ENCODE measurements at regions not wholly inside any gene's neighbourhood (a gene's known extent, or its start where the extent isn't known, plus 50 kb on each side); places are given as distances from the start of the nearest gene placed in this dataset.

- H3K14ac ChIP-seq (ENCODE audit: low read length in 2 of 2): no peak overlapping the region
- no peak overlapping the region for H4K8ac ChIP-seq (ENCODE audit: low read length)
- H3K4me1 ChIP-seq (ENCODE audit: control insufficient read depth, insufficient read depth, low read depth, low read length): no peaks in the 10 kb centered on the region
- H3K23ac ChIP-seq (ENCODE audit: low read length in 2 of 2): no peak overlapping the region
- H3K4ac ChIP-seq (ENCODE audit: low read depth in 1 of 2, low read length in 2 of 2): no peak overlapping the region
- no peak overlapping the region for H3K9ac ChIP-seq (ENCODE audit: low read length)
- H2AFZ ChIP-seq (ENCODE audit: low read depth, low read length): no peak overlapping the region
- no peak overlapping the region for H2BK12ac ChIP-seq (ENCODE audit: low read length in 2 of 2)
- H3K36me3 ChIP-seq (ENCODE audit: control insufficient read depth in 1 of 2, insufficient read depth in 2 of 2, low read depth in 1 of 2, low read length in 2 of 2): no peaks in the 10 kb centered on the region
- H4K91ac ChIP-seq (ENCODE audit: low read length): no peak overlapping the region
- H2BK15ac ChIP-seq (ENCODE audit: low read depth, poor library complexity, severe bottlenecking): no peak overlapping the region
- no peak overlapping the region for H2BK5ac ChIP-seq (ENCODE audit: low read depth, low read length, poor library complexity, severe bottlenecking)
- WGBS: no CpG with 5 or more reads among the region's 2 CpGs
- H3K9me3 ChIP-seq (ENCODE audit: control insufficient read depth, low read length): peaks cover 14% of the 10 kb centered on the region
- H3K18ac ChIP-seq (ENCODE audit: low read depth in 1 of 2, low read length in 2 of 2): no peak overlapping the region
- no peak overlapping the region for H3K27ac ChIP-seq (ENCODE audit: low read length, poor library complexity, severe bottlenecking)
- no peak for DNase-seq
- H2AK5ac ChIP-seq (ENCODE audit: low read length, severe bottlenecking): no peak overlapping the region
- H3K4me2 ChIP-seq (ENCODE audit: low read length, poor library complexity, severe bottlenecking): no peak overlapping the region
- H3K4me3 ChIP-seq (ENCODE audit: insufficient read depth in 1 of 2, low read depth in 1 of 2, low read length in 2 of 2): no peak overlapping the region
- no peaks in the 10 kb centered on the region for H3K79me1 ChIP-seq (replicated peaks; ENCODE audit: low read length, poor library complexity, severe bottlenecking)
- no peaks in the 10 kb centered on the region for H3K27me3 ChIP-seq (ENCODE audit: control insufficient read depth in 1 of 2, insufficient read depth in 1 of 2, low read length in 2 of 2)
- H2BK120ac ChIP-seq (ENCODE audit: low read depth, low read length): no peak overlapping the region
These were observed 376.2 kb upstream of the TOM1L1 start for GRCh38 chr17:54524501-54524900.

- H2AK5ac ChIP-seq (ENCODE audit: low read length, severe bottlenecking): no peak overlapping the region
- peaks cover 5% of the 10 kb centered on the region for H3K9me3 ChIP-seq (ENCODE audit: control insufficient read depth, low read length)
- no peak overlapping the region for H3K9ac ChIP-seq (ENCODE audit: low read length)
- no peak overlapping the region for H2BK12ac ChIP-seq (ENCODE audit: low read length in 2 of 2)
- no peak overlapping the region for H3K18ac ChIP-seq (ENCODE audit: low read depth in 1 of 2, low read length in 2 of 2)
- H3K23ac ChIP-seq (ENCODE audit: low read length in 2 of 2): no peak overlapping the region
- no peaks in the 10 kb centered on the region for H3K4me1 ChIP-seq (ENCODE audit: control insufficient read depth, insufficient read depth, low read depth, low read length)
- H2BK5ac ChIP-seq (ENCODE audit: low read depth, low read length, poor library complexity, severe bottlenecking): no peak overlapping the region
- H3K4ac ChIP-seq (ENCODE audit: low read depth in 1 of 2, low read length in 2 of 2): no peak overlapping the region
- no peak overlapping the region for H3K4me2 ChIP-seq (ENCODE audit: low read length, poor library complexity, severe bottlenecking)
- no peak overlapping the region for H2BK15ac ChIP-seq (ENCODE audit: low read depth, poor library complexity, severe bottlenecking)
- H2AFZ ChIP-seq (ENCODE audit: low read depth, low read length): no peak overlapping the region
- no peak overlapping the region for H4K8ac ChIP-seq (ENCODE audit: low read length)
- no peak overlapping the region for H3K4me3 ChIP-seq (ENCODE audit: insufficient read depth in 1 of 2, low read depth in 1 of 2, low read length in 2 of 2)
- H3K36me3 ChIP-seq (ENCODE audit: control insufficient read depth in 1 of 2, insufficient read depth in 2 of 2, low read depth in 1 of 2, low read length in 2 of 2): no peaks in the 10 kb centered on the region
- no peak for DNase-seq
- H3K14ac ChIP-seq (ENCODE audit: low read length in 2 of 2): no peak overlapping the region
- H3K27me3 ChIP-seq (ENCODE audit: control insufficient read depth in 1 of 2, insufficient read depth in 1 of 2, low read length in 2 of 2): no peaks in the 10 kb centered on the region
- H2BK120ac ChIP-seq (ENCODE audit: low read depth, low read length): no peak overlapping the region
- H3K79me1 ChIP-seq (replicated peaks; ENCODE audit: low read length, poor library complexity, severe bottlenecking): no peaks in the 10 kb centered on the region
- WGBS: 33% methylated on average over 2 of the region's 2 CpGs
- no peak overlapping the region for H3K27ac ChIP-seq (ENCODE audit: low read length, poor library complexity, severe bottlenecking)
- H4K91ac ChIP-seq (ENCODE audit: low read length): no peak overlapping the region
These were observed 372.7 kb upstream of the TOM1L1 start for GRCh38 chr17:54527941-54528340.

- WGBS: 71% methylated on average over 3 of the region's 3 CpGs
- Histone ChIP-seq H3K18ac (ENCODE audit: low read depth in 1 of 2, low read length in 2 of 2) (no peak overlapping the region), H3K9me3 (ENCODE audit: control insufficient read depth, low read length) (no peaks in the 10 kb centered on the region), H2AK5ac (ENCODE audit: low read length, severe bottlenecking) (no peak overlapping the region), H2BK15ac (ENCODE audit: low read depth, poor library complexity, severe bottlenecking) (no peak overlapping the region), H3K27ac (ENCODE audit: low read length, poor library complexity, severe bottlenecking) (no peak overlapping the region), H2AFZ (ENCODE audit: low read depth, low read length) (no peak overlapping the region), H3K23ac (ENCODE audit: low read length in 2 of 2) (no peak overlapping the region), H3K4me3 (ENCODE audit: insufficient read depth in 1 of 2, low read depth in 1 of 2, low read length in 2 of 2) (no peak overlapping the region), H3K4me2 (ENCODE audit: low read length, poor library complexity, severe bottlenecking) (no peak overlapping the region), H2BK12ac (ENCODE audit: low read length in 2 of 2) (no peak overlapping the region), H2BK5ac (ENCODE audit: low read depth, low read length, poor library complexity, severe bottlenecking) (no peak overlapping the region), H3K4me1 (ENCODE audit: control insufficient read depth, insufficient read depth, low read depth, low read length) (no peaks in the 10 kb centered on the region), H3K4ac (ENCODE audit: low read depth in 1 of 2, low read length in 2 of 2) (no peak overlapping the region), H3K14ac (ENCODE audit: low read length in 2 of 2) (no peak overlapping the region), H4K8ac (ENCODE audit: low read length) (no peak overlapping the region), H4K91ac (ENCODE audit: low read length) (no peak overlapping the region), H3K36me3 (ENCODE audit: control insufficient read depth in 1 of 2, insufficient read depth in 2 of 2, low read depth in 1 of 2, low read length in 2 of 2) (no peaks in the 10 kb centered on the region), H3K9ac (ENCODE audit: low read length) (no peak overlapping the region), H2BK120ac (ENCODE audit: low read depth, low read length) (no peak overlapping the region), H3K79me1 (replicated peaks; ENCODE audit: low read length, poor library complexity, severe bottlenecking) (no peaks in the 10 kb centered on the region), H3K27me3 (ENCODE audit: control insufficient read depth in 1 of 2, insufficient read depth in 1 of 2, low read length in 2 of 2) (no peaks in the 10 kb centered on the region)
- no peak for DNase-seq
These were observed 370.3 kb upstream of the TOM1L1 start for GRCh38 chr17:54530398-54530797.

GRCh38 chr17:54536306-54536705 lies 364.3 kb upstream of the TOM1L1 start:
- 81% methylated on average over 4 of the region's 4 CpGs for WGBS

More at GRCh38 chr17:54536306-54536705, 364.3 kb upstream of the TOM1L1 start:
- no peak overlapping the region for H2BK120ac ChIP-seq (ENCODE audit: low read depth, low read length)
- H3K27ac ChIP-seq (ENCODE audit: low read length, poor library complexity, severe bottlenecking): no peak overlapping the region
- H3K4ac ChIP-seq (ENCODE audit: low read depth in 1 of 2, low read length in 2 of 2): no peak overlapping the region
- H4K8ac ChIP-seq (ENCODE audit: low read length): no peak overlapping the region
- no peak overlapping the region for H3K9ac ChIP-seq (ENCODE audit: low read length)
- H2BK12ac ChIP-seq (ENCODE audit: low read length in 2 of 2): no peak overlapping the region
- H2BK15ac ChIP-seq (ENCODE audit: low read depth, poor library complexity, severe bottlenecking): no peak overlapping the region
- H3K14ac ChIP-seq (ENCODE audit: low read length in 2 of 2): no peak overlapping the region
- H3K4me3 ChIP-seq (ENCODE audit: insufficient read depth in 1 of 2, low read depth in 1 of 2, low read length in 2 of 2): no peak overlapping the region
- H3K27me3 ChIP-seq (ENCODE audit: control insufficient read depth in 1 of 2, insufficient read depth in 1 of 2, low read length in 2 of 2): no peaks in the 10 kb centered on the region
- H4K91ac ChIP-seq (ENCODE audit: low read length): no peak overlapping the region
- no peak overlapping the region for H2AFZ ChIP-seq (ENCODE audit: low read depth, low read length)
- H3K23ac ChIP-seq (ENCODE audit: low read length in 2 of 2): no peak overlapping the region
- no peak for DNase-seq
- H3K79me1 ChIP-seq (replicated peaks; ENCODE audit: low read length, poor library complexity, severe bottlenecking): no peaks in the 10 kb centered on the region
- H3K4me1 ChIP-seq (ENCODE audit: control insufficient read depth, insufficient read depth, low read depth, low read length): no peaks in the 10 kb centered on the region
- no peak overlapping the region for H2BK5ac ChIP-seq (ENCODE audit: low read depth, low read length, poor library complexity, severe bottlenecking)
- no peak overlapping the region for H3K18ac ChIP-seq (ENCODE audit: low read depth in 1 of 2, low read length in 2 of 2)
- peaks cover 22% of the 10 kb centered on the region for H3K9me3 ChIP-seq (ENCODE audit: control insufficient read depth, low read length)
- no peak overlapping the region for H3K4me2 ChIP-seq (ENCODE audit: low read length, poor library complexity, severe bottlenecking)
- H3K36me3 ChIP-seq (ENCODE audit: control insufficient read depth in 1 of 2, insufficient read depth in 2 of 2, low read depth in 1 of 2, low read length in 2 of 2): no peaks in the 10 kb centered on the region
- no peak overlapping the region for H2AK5ac ChIP-seq (ENCODE audit: low read length, severe bottlenecking)
